GM21367 (cell line): ENCODE measurements at regions not wholly inside any gene's neighbourhood (a gene's known extent, or its start where the extent isn't known, plus 50 kb on each side); places are given as distances from the start of the nearest gene placed in this dataset.

ENCODE experiments used
- ATAC-seq: cut with Tn5 transposase; IDR thresholded peaks from one replicate; pipeline ENCODE4 v1.9.1; 2021; ENCODE audit not compliant: unreplicated experiment

GRCh38 chr2:223223156-223223555 lies 171.2 kb downstream of the KCNE4 start:
- no peak for ATAC-seq

DNA sequence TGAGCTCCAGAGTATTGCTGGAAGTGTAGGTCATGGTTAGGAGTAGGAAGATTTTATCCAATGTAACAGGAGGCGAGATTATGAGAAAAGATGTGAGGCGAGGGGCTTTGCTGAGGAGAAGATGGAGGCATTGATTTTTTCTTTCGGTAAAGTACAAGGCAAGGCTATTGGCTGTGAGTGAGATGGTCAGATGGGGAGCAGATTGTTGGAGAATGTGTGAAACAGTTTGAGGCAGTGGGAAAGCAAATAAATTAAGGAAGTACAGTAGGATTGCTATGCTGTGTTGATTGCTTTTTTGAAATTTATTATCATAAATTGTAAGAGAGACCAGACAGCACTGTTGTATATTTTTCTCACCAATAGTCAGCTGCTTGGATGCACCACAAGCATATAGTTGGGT lies 173.3 kb downstream of the KCNE4 start:
- ATAC-seq: no peak

- ATAC-seq: no peak
Measured at GRCh38 chr2:223226264-223226663, 174.3 kb downstream of the KCNE4 start.

DNA sequence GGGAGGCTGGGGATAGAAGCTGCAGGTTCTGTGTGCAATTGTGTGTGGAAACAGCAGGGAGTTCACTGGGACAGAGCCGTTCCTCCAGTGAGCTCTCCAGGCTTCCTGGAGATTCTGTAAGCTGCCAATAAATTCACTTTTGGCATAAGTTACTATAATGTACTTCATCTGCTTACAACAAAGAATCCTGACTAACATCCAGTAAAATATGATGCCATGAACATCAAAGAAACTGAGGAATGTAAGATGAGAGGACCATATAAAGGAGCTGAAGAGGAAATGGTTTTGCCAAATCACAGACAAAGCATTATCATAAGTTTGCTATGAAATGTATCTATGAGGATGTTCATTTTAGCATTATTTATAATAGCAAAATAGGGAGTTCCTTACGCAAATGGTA lies 175.3 kb downstream of the KCNE4 start:
- no peak for ATAC-seq

DNA sequence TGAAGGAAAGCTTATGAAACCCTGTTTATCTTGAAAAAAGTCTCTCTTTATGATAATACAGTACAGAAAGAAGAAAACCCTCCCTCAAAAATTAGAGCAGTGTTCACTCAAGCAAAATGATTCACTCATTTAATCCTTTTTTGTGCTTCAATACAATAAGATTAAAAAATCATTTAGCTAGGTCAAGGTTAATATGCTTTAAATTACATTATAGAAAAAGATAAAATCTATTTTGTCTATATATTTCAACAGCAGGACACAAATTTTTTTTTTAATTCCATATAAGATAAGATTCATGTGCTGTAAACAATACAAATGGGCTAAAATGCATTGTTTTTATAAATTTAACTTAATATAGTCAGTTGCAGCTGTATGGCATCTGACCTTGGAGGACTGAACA lies 176.9 kb downstream of the KCNE4 start:
- no peak for ATAC-seq

DNA sequence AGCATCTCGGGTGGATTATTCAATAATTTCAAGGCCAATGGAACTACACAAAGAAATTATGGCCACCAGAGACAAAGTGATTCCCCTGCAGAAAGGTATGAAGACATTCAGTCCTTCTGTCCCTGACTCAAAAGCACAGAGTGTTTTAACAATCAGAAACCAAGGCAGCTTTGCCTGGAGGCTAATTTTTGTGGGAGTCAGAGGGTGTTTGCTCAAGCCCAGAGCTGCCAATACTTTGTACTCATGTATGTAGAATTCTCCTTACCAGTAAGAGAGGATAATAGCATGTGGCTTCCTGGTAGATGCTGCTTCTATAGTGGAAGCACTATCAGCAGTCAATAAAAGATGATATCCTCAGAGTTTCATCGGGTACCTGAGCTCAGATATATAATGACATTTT lies 178.4 kb downstream of the KCNE4 start:
- ATAC-seq: no peak

DNA sequence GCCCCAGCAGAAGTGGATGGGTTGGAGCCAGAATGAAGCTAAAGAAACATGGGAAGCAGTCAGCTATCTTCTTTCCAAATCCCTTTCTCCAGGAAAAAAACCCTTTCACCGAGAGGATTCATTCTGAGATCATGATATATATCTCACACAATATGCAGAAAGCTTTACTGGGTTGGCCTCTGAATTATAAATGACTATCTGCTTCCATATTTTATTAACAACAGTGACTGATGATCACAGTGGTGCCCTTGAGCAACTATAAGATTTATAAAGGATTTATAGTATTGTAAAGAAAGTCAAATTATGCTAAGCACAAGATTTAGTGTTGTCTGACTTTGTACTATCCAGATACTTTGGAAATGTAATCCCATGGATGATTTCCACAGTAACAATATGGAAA lies 180.3 kb downstream of the KCNE4 start:
- no peak for ATAC-seq

GRCh38 chr2:223232896-223233295 lies 180.9 kb downstream of the KCNE4 start:
- no peak for ATAC-seq

GRCh38 chr2:223235986-223236385 lies 184.0 kb downstream of the KCNE4 start:
- ATAC-seq: no peak

DNA sequence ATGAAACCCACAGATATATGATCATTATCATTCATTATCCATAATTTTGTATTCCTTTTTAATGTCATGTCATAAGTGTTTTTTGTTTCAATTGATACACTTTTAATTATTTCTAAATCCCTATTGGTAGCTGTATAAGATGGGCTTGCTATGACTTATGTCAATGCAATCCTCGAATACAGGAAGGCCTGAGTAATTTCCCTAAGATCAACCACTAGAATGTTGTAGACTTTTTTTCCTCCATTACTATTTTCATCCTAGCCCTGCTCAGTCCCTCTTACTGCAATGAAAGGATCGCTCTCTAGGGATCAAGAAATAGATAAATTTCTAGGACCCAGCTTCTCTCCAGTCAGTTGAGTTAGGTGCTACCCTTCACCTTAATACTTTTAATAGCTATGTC lies 186.3 kb downstream of the KCNE4 start:
- no peak for ATAC-seq

- no peak for ATAC-seq
Measured at GRCh38 chr2:223243233-223243632, 191.2 kb downstream of the KCNE4 start.

- ATAC-seq: no peak
Measured at GRCh38 chr2:223247136-223247535, 195.1 kb downstream of the KCNE4 start.

DNA sequence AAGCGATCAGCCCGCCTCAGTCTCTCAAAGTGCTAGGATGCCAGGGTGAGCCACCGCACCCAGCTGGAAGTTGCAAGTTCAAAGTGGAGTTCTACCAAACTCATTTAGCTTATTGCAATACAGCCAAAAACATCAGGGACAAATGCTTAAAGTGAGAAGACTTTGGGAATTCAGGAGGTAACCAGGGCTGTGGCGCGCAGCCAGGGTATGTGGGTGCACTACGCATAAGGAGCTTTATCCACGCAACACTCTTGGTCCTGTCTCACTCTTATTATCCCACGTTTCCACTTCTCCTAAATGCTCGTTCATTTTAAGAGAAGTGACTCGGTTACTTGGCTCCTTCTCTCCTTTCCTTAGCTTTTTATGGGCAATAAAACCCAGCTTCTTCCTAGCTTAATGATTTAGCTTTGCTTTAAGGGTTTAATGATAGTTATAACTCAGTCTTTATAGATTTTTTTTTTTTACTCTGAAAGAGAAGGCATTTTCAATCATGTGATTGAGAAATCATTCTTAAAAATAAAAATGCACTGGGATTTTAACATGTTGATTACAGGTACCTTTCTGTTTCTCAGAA lies 199.8 kb downstream of the KCNE4 start:
- ATAC-seq: no peak

DNA sequence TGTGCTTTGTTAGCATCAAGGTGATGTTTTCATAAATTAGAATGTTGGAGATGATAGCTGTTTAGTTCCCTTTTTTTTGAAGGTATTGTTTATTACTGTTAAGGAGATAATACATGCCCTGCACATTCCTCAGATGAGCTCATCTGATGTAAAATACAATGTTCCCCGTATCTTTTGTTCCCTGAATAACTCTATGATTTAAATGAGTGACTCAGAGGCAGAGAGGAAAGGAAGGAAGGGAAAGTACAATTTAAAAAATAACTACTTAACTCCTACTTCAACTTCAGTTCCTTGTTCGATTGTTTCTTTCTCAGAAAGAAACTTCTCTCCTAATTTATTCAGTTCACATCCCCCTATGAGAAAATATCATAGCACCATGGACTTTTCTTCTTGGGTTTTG lies 208.7 kb downstream of the KCNE4 start:
- no peak for ATAC-seq

- no peak for ATAC-seq
Measured at GRCh38 chr2:223262946-223263345, 211.0 kb downstream of the KCNE4 start.

DNA sequence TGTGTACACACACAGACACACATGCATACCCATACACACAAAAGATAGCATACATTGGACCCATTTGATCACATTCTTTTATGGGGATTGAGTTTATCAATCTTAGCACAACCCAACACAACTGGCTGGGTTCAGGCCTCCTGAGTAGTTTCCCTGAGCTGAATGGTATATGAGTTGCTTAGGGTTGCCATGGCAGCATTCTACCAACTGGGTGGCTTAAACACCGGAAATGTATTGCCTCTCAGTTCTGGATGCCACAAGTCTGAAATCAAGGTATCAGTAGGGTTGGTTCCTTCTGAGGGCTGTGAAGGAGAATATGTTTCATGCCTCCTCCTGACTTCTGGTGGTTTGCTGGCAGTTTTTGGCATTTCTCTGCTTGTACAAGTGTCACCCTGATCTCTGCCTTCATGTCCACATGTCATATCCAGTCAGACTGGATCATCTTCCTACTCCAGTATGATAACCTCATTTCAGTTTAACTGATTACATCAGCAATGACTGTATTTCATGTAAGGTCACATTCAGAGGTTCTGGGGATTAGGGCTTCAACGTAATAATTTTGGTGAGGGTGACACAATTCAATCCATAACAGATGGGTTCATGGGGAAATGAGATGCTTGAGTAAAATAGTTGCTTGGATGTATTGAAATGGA lies 212.7 kb downstream of the KCNE4 start:
- ATAC-seq: no peak

DNA sequence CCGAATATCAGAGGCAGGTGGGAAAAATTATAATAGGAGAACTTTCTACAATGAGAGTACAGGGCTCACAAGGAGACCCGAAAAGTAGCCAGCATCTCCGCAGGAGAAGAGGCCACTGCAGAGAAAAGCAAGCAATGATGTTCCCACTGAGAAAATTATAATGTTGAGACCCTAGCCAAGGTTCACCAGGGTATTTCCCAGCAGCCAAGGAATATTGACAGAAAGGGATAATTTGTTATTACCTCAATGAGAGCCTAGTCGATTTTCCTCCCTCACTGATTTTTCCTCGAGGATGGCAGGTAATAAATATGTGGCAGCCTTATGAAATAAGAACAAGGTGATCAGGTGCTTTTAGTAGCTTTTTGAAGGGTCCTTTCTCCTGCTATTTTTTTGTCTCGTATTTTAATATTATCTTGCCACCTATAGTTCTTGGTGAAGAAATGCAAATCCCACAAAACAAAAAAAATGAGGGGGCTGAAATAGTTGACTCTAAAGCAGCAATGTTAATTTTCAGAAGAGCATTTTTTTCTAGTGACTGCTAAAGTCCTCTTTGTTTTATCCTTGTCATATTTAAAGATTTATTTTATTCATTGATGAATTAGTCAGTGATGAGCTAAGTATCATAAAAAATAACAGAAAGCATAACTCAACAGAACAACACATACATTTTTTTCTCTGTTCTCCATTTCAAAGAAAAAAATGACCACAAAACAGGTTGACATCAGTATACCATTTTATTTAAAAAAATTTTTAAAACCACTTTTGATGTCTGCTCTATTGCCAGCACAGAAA lies 215.4 kb downstream of the KCNE4 start:
- no peak for ATAC-seq

GRCh38 chr2:223269386-223269785 lies 217.4 kb downstream of the KCNE4 start:
- no peak for ATAC-seq

DNA sequence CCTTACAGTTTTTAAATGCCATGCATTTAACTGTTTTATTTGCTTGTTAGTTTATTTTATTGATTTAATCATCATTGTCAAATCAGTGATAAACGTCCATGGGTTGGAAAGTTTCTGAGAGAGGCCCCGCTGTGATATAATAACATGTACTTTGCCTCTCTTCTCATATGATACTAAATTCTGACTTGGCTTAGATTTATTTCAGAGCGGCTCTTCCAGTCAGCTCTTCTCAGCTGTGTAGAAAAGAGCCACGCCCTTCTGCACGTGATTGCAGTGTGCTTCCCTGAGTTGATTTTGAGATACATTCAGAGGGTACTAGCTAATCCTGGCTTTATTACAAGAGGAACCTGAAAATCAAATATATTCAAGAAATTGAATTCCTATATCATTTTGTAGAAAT lies 218.6 kb downstream of the KCNE4 start:
- ATAC-seq: no peak

GRCh38 chr2:223273995-223274394 lies 222.0 kb downstream of the KCNE4 start:
- ATAC-seq: no peak

GRCh38 chr2:223282221-223282620 lies 230.2 kb downstream of the KCNE4 start:
- ATAC-seq: no peak

DNA sequence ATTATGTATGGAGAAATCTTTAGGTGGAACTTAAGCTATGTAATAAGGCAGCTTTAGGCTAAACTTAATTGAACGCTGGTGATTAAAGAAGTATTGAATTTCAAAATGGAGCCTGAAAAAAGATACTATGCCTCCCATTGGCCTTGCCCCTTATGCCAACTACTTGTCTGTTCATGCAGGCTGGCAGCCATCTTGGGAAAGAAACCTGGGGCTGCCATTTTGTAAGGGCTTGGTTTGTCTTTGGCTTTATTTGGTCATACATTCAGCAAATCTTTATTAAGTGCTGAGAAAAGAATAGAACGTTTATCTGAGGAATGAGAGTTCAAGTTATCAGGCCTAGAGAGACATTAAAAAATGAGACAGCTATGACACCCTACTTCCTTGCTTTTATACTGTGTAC lies 231.3 kb downstream of the KCNE4 start:
- no peak for ATAC-seq
